Uterus (tissue), 3 donors: ENCODE measurements at regions not wholly inside any gene's neighbourhood (a gene's known extent, or its start where the extent isn't known, plus 50 kb on each side); places are given as distances from the start of the nearest gene placed in this dataset.
A peak's percentile ranks its signal among the peaks of the same experiment; 100 is the strongest.

Source experiments
- DNase-seq, 2 donors: peaks; one replicate each; pipeline ENCODE4 v3.0.0-alpha.2; 2019 to 2020
- H3K27ac ChIP-seq, 2 donors: fragments of 200-600 bp; sonication (generic); 1 replicate in 1 of 2; 2 replicates in 1 of 2; pipeline ENCODE4 v1.5.1; 2016 to 2018
- H3K27me3 ChIP-seq, 2 donors: fragments of 200-600 bp; sonication (generic); one replicate each; pipeline ENCODE4 v1.5.1; 2018 to 2019; ENCODE audit warnings: control low read depth in 1 of 2
- H3K36me3 ChIP-seq, 2 donors: fragments of 200-600 bp; sonication (generic); one replicate each; pipeline ENCODE4 v1.5.1; 2019; ENCODE audit warnings: control low read depth in 1 of 2
- H3K4me1 ChIP-seq, 2 donors: fragments of 200-600 bp; sonication (generic); one replicate each; pipeline ENCODE4 v1.5.1; 2018 to 2019; ENCODE audit warnings: control low read depth in 1 of 2
- H3K4me3 ChIP-seq, 2 donors: fragments of 200-600 bp; sonication (generic); 1 replicate in 1 of 2; 2 replicates in 1 of 2; pipeline ENCODE4 v1.5.1; 2018 to 2019; ENCODE audit warnings: mild to moderate bottlenecking in 1 of 2
- H3K9me3 ChIP-seq, 2 donors: fragments of 200-600 bp; sonication (generic); one replicate each; pipeline ENCODE4 v1.5.1; 2019; ENCODE audit warnings: control low read depth in 1 of 2
- POLR2A ChIP-seq, 2 donors: fragments of 450-650 bp; IDR thresholded peaks; one replicate each; pipeline ENCODE4 v1.6.1; 2016; ENCODE audit warnings: antibody characterized with exemption in 2 of 2, mild to moderate bottlenecking in 1 of 2, moderate library complexity in 1 of 2
- intact Hi-C: fragments of 100-400 bp; cut with DNase I; formaldehyde crosslinking; loops from one replicate; pipeline ENCODE4 v1.15.1; 2023; ENCODE audit warnings: low total_unique reads
- TF ChIP-seq, protein P1 (sequence below), 4 experiments: fragments of 200-600 bp in 2 of 4; fragments of 450-650 bp in 2 of 4; sonication (generic) in 2 of 4; IDR thresholded peaks; one replicate each; pipeline ENCODE4 v1.5.1; 2016 to 2019; ENCODE audit warnings: antibody characterized with exemption in 4 of 4, mild to moderate bottlenecking in 2 of 4, moderate library complexity in 1 of 4
- donor health status: DM: yes; HTN: yes; CAD: no.

DNA sequence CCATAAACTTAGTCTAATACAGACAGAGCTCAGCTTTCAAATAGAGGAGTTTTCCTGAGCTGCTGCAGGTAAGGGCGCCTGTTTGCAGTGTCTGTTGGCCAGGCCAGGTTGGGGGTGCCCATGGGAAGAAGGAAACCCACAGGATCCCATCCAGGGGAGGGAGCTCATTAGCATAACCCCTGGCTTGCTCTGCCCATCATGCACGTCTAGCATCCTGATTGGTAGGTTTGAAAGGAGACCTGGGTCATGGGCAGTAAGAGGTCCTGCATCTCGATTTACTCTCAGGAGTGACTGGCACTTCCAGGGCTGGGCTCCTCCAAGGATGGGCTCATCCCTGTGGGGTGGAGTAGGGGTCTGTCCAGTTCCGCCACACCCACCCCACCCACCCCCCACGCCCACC is 103.7 kb upstream of the CLDN14 start:
- intact Hi-C loops, result no loop called here
- H3K9me3 ChIP-seq, result no peaks in the 10 kb centered on the region
- no peak overlapping the region for H3K4me3 ChIP-seq
- H3K27me3 ChIP-seq, result no peaks in the 10 kb centered on the region
- no peaks in the 10 kb centered on the region for H3K4me1 ChIP-seq
- H3K36me3 ChIP-seq, result no peaks in the 10 kb centered on the region
- no peak overlapping the region for H3K27ac ChIP-seq
- DNase-seq, result no peak
- TF ChIP-seq, protein P1, sequence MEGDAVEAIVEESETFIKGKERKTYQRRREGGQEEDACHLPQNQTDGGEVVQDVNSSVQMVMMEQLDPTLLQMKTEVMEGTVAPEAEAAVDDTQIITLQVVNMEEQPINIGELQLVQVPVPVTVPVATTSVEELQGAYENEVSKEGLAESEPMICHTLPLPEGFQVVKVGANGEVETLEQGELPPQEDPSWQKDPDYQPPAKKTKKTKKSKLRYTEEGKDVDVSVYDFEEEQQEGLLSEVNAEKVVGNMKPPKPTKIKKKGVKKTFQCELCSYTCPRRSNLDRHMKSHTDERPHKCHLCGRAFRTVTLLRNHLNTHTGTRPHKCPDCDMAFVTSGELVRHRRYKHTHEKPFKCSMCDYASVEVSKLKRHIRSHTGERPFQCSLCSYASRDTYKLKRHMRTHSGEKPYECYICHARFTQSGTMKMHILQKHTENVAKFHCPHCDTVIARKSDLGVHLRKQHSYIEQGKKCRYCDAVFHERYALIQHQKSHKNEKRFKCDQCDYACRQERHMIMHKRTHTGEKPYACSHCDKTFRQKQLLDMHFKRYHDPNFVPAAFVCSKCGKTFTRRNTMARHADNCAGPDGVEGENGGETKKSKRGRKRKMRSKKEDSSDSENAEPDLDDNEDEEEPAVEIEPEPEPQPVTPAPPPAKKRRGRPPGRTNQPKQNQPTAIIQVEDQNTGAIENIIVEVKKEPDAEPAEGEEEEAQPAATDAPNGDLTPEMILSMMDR (IDR thresholded peaks at IDR 0.05), result no peak
- TF ChIP-seq POLR2A (IDR thresholded peaks at IDR 0.05), result no peak

DNA sequence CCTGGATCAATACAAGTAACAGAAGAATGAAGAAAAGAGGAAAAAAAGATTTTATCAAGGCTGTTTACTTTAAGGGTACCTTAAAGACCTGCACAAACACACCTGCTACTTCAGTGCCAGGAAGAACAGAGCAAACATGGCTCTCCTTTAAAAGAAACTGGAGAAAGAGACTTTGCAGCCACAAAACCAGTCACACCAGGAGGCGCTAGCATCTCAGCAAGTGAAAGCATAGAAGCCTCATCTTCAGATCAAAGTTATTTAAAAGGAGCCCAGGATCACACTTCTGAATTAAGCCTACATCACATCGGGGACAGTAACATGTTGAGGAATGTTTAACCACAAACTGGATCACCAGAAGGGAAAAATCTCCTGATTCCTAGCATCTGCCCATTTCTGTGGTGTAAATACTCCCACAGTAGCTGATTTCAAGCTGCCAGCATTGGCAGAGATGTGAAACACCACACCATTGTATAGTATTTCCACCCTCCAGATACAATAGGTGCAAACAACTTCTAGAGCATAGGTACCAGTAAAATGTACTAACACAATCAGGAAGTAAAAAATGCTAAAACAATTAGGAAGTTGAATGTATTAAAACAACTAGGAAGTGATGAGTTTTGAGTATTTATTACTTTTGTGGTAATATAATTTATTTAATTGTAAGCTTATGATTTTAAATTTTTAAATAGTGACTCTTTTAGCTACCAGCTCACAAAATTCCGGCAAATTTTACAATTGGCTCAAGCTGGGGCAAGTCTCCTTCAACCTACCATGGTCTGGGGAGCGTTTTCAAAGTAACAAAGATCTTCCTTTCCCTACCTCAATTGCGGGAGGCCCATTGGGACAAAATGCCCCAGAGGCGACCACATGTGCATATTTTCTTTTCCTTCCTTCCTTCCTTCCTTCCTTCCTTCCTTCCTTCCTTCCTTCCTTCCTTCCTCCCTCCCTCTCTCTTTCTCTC is 105.3 kb upstream of the CLDN14 start:
- no peaks in the 10 kb centered on the region for H3K36me3 ChIP-seq
- no peaks in the 10 kb centered on the region for H3K27me3 ChIP-seq
- intact Hi-C loops, result no loop called here
- no peak for TF ChIP-seq POLR2A (IDR thresholded peaks at IDR 0.05)
- TF ChIP-seq, protein P1 (IDR thresholded peaks at IDR 0.05), result no peak
- H3K4me1 ChIP-seq, result no peaks in the 10 kb centered on the region
- no peak overlapping the region for H3K27ac ChIP-seq
- DNase-seq, result no peak
- H3K9me3 ChIP-seq, result no peaks in the 10 kb centered on the region
- no peak overlapping the region for H3K4me3 ChIP-seq

DNA sequence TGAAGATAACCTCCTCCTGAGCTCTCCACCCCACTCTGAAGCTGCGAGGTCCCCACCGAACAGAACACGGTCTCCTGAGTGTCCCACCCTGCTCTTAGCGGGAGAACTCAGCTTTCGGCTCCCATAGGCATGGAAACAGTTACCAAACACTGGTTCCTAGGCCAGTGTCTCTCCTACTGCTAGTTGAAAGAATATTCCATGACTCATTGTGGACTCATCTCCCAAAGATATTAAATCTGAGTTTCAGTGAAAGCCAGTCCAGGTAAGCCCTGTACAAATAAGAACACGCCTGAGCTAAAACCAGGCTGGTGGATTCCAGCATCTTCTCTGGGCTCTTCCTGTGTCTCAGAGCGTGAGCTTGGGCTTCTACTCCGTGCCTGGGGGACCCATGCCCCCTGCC is 107.5 kb upstream of the CLDN14 start:
- intact Hi-C loops, result no loop called here
- DNase-seq, result no peak
- no peak overlapping the region for H3K4me3 ChIP-seq
- no peak for TF ChIP-seq POLR2A (IDR thresholded peaks at IDR 0.05)
- TF ChIP-seq, protein P1 (IDR thresholded peaks at IDR 0.05), result no peak
- no peaks in the 10 kb centered on the region for H3K36me3 ChIP-seq
- no peak overlapping the region for H3K27ac ChIP-seq
- no peaks in the 10 kb centered on the region for H3K27me3 ChIP-seq
- H3K4me1 ChIP-seq, result no peaks in the 10 kb centered on the region
- H3K9me3 ChIP-seq, result no peaks in the 10 kb centered on the region

DNA sequence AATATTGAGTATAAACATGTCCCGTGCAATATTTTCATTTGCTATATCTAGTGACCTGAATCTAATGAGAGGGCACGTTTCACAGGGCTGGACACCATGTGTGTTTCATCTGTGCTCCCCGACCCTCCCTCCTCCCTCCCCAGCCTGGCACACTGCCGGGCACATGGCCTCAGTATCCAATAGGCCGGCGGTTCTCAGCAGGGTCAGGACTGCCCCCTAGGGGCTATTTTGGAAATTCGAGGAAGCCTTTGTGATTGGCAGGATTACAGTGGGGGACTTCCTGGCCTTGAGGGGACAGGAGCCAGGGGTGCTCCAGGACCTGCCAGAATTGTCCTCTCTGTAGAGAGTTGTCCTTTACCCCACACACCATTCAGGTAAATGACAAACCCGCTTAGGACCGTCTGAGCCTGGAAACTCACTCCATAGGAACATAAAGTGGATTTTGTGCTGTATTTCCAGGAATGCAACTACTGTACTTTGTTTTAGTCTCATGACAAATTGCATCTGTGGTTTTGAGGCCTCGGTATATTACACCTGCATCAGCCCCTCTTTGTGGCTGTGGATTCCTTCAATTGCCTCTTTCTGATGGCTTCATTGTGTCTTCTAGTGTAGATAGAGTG is 109.5 kb upstream of the SIM2 start:
- no peak for TF ChIP-seq POLR2A (IDR thresholded peaks at IDR 0.05)
- TF ChIP-seq, protein P1 (IDR thresholded peaks at IDR 0.05), result peak in 3 of 4 experiments; percentile 21 to 34 (median 30)
- Histone ChIP-seq H3K4me1 (no peaks in the 10 kb centered on the region), H3K36me3 (no peaks in the 10 kb centered on the region), H3K27me3 (no peaks in the 10 kb centered on the region), H3K9me3 (no peaks in the 10 kb centered on the region), H3K27ac (no peak overlapping the region), H3K4me3 (no peak overlapping the region)
- DNase-seq, result peak in 1 of 2 donors; percentile 33
- intact Hi-C loops, result no loop called here
